D721Med (cell line): ENCODE measurements at regions not wholly inside any gene's neighbourhood (a gene's known extent, or its start where the extent isn't known, plus 50 kb on each side); places are given as distances from the start of the nearest gene placed in this dataset.

Experiments
- DNase-seq: peaks from one replicate; pipeline ENCODE4 v3.0.0; 2011; ENCODE audit warnings: low spot score; ENCODE audit not compliant: insufficient read length
- FAIRE-seq: peaks from 2 replicates; lab custom pipeline; 2011; peaks lifted over from hg19 to GRCh38; lab: Jason Lieb, UNC
- TF ChIP-seq, protein P1 (sequence below): IDR thresholded peaks from 2 replicates; pipeline ENCODE4 v1.5.1; 2012; ENCODE audit warnings: mild to moderate bottlenecking, control low read depth; ENCODE audit not compliant: insufficient read depth; ENCODE audit errors: missing control alignments

DNA sequence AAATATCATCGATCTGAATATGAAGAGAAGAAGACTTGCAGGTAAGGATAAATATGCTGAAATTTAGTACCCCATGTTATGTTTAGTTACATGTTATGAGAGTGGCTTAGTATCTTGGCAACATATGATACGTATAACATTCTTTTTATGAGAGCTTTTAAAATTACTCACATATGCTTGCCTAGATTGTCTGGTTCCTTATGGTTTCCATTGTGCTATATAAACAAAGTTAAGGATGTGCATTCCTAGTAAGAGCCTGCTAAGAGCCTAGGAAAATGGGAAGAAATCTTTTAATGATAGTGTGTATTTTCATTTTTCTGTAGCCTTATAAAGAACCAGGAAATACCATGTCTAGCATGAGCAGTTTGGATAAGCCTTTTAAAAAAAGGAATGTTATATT is 112.0 kb upstream of the KCNN2 start:
- DNase-seq: no peak
- TF ChIP-seq, protein P1, sequence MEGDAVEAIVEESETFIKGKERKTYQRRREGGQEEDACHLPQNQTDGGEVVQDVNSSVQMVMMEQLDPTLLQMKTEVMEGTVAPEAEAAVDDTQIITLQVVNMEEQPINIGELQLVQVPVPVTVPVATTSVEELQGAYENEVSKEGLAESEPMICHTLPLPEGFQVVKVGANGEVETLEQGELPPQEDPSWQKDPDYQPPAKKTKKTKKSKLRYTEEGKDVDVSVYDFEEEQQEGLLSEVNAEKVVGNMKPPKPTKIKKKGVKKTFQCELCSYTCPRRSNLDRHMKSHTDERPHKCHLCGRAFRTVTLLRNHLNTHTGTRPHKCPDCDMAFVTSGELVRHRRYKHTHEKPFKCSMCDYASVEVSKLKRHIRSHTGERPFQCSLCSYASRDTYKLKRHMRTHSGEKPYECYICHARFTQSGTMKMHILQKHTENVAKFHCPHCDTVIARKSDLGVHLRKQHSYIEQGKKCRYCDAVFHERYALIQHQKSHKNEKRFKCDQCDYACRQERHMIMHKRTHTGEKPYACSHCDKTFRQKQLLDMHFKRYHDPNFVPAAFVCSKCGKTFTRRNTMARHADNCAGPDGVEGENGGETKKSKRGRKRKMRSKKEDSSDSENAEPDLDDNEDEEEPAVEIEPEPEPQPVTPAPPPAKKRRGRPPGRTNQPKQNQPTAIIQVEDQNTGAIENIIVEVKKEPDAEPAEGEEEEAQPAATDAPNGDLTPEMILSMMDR: no peak
- no peak for FAIRE-seq

DNA sequence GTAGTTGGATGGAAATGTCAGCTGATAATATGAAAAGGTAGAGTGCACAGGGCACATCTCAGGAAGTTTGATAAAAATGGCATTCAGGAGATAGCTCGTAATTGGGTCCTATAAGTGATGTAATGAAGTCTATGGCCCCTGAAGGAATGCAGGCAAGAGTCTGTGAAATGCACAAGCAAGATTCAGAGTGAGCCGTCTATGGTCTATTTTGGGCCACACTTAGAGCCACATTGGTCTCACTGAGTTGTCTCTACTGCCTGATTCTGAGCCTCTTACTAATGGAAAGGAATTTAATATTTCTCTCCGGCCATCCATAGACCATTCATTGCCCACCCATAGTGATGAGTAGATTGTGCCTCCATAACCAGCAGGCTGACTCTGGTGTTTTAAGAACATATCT is 111.3 kb upstream of the KCNN2 start:
- FAIRE-seq: no peak
- DNase-seq: no peak
- TF ChIP-seq, protein P1: no peak

DNA sequence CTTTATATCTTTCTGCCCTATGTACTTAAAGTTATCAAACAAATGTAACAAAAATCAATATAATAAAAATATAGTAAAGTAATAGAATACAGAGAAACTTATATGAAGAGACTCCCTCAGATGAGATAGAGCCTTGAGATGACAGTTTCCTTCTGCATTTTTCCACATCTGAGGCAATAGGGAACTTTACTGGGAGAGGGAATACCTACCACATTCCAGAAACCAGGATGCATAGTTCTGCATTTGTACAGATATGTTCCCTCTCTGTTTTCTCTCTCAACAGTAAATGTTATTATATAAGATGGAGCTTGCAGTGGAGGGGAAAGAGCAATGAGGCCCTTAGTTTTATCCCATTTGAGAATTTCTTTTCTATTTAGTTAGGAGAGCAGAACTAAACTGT is 109.6 kb upstream of the KCNN2 start:
- FAIRE-seq: no peak

DNA sequence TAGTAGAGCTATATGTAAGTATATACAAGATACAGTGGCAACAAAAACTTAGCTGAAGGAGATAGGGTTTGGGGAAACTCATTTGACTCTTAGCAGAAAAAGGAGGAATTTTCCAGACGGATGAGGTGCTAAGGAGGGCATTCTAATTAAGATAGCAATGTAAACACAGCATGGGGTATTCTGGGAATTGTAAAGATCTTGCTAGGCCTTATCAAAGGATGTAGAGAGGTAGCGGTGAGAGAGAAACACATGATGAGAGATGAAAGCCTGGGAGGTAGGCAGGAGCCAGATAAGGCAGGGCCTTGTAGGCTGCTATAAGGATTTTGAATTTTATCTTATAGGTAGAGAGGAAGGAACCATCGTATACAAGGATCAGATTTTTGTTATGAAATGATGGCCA is 106.6 kb upstream of the KCNN2 start:
- no peak for DNase-seq
- TF ChIP-seq, protein P1: no peak
- no peak for FAIRE-seq

More for the DNA sequence above, 109.6 kb upstream of the KCNN2 start:
- TF ChIP-seq, protein P1: no peak
- DNase-seq: no peak

DNA sequence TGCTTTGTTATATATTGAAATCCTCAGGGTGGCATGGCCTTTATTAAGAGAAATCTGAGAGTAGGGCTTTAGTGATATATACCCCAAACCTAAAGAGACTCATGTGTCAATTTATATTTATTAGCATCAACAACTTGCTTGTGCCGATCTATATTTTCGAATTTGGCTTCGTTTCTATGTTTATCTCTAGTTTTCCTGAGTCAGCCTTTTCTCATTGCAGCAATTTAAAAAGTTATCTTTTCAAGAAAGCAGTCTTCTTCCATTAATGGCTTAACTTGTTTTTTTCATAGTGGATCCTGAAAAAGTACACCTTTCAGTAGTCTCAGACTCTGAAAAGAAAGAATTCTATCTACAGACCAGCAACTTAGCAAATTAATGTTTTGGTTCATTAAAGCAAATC is 99.9 kb upstream of the KCNN2 start:
- FAIRE-seq: no peak
- TF ChIP-seq, protein P1: no peak
- DNase-seq: no peak

DNA sequence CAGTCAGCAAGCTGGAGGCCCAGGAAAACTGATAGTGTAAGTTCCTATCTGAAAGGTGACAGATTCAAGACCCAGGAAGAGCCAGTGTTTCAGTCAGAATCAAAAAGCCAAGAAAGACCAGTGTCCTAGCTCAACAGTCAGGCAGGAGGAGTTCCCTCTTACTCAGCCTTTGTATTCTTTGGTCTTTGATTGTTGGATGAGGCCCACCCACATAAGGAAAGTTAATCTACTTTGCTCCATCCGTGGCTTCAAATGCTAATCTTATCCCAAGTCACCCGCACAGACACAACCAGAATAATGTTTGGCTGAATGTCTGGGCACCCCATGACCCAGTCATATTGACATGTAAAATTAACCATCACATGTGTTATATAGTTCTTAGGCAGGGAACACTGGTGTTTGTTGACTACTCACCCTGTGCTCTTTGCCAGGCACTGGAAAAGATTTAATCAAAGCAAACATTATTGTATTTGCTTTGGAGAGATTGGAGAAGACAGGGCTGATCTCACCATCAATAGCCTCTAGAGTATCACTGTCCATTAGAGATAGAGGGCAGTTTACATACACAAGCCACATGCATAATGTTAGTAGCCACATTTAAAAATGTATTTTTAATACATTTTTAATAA is 96.3 kb upstream of the KCNN2 start:
- TF ChIP-seq, protein P1: no peak
- DNase-seq: no peak
- no peak for FAIRE-seq

DNA sequence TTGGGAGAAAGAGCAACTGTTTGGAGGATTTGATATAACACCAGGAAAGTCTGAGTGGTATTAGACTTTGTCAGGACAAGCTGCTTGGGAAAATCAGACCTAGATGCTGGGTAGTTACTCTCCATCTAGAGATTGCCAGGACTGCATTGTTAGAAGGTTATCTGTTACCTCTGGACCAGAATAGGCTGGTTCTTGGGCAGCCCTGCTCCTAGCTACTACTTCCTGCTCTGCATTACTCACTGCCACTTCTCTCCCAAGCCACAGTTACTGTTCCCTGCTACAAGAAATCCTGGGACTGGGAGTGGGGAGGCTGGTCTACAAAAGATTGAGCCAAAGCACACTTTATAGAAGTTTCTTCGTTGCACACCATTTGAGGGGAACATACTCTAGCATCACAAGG is 95.5 kb upstream of the KCNN2 start:
- FAIRE-seq (no peak), DNase-seq (no peak)
- TF ChIP-seq, protein P1: no peak
